CD4-positive, alpha-beta T cell treated with Interleukin-15 for 1 hour (primary cell): ENCODE measurements at regions not wholly inside any gene's neighbourhood (a gene's known extent, or its start where the extent isn't known, plus 50 kb on each side); places are given as distances from the start of the nearest gene placed in this dataset.
"Not testable (repeated sequence)": the region's sequence is repeated elsewhere in the genome, so short reads cannot be mapped to it uniquely, and the experiment has no call there.

Experiments
- DNase-seq: peaks from one replicate; pipeline ENCODE4 v3.0.0-alpha.2; 2020

- peak; percentile 32 for DNase-seq
These were observed 144.3 kb downstream of the CHIC2 start for GRCh38 chr4:53920116-53920515.

GRCh38 chr4:53919535-53919934 is 144.9 kb downstream of the CHIC2 start:
- DNase-seq = no peak

DNA sequence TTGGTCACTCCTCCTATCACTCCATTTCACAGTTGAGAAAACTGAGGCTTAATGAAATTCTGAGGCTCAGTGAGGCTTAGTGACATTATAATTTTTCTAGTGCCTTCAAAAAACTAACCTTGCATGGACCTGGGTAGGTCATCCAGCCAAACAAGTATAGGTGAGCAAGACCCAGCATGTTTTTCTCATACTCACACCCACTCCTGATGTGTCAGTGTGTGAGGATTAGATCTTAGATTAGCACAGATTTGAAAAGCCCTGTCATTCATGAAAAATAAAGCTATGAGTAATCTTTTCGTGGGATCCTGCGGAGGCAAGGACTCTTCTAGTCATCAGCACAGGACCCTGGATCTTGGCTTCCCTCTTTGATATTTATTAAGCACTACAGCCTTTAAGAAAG is 146.7 kb downstream of the CHIC2 start:
- DNase-seq = no peak

DNA sequence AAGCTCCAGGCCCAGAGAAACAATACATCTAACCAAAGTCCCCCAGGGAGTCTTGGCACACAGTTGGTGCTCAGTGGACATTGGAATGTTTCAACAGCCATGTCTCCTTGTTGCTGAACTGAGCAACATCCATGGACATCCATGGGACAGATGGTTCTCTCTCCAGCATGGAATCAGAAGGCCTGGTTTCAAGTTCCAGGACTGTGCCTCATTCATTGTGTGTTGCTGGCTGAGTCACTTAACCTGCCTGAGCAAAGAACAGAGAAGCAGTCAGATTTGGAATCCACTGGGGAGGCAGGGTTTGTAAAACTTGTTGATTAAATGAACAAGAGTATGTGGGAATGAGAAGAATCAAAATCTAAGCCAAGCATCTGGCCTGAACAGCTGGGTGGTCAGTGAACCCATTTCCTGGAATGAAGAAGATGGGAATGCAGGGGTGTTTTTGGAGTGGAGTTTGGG is 147.9 kb downstream of the CHIC2 start:
- DNase-seq = no peak

DNA sequence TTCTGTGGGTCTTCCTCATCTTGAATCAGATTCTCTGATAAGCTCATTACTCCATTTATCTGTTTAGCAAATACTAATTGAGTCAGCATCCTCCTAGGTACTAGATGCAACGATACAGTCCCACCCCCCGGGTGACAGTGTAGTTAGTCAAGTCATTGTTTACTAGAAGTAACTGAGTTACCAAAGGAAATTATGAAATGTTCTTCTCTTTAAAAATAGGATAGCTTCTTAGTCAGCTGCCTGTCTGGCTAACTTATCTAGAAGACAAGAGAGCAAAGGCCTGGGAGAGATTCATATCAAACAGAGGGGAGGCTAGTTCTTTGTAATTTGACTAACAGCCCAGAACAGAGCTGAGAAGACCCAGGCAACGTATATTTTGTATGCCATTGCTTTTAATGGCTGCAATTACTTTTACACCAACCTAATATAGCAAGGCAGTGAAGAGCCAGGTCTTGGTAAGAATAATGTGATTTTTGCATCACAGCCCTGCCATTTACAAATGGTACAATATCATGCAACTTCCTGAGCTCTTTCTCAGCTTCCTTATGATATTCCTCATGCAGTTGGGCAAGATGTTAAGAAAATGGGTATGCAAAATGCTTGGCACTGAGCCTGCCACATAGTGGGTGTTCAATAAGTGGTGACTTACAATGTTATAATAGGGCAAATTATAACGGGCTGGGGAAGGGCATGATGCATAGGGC is 149.9 kb downstream of the CHIC2 start:
- peak; percentile 52 for DNase-seq

DNA sequence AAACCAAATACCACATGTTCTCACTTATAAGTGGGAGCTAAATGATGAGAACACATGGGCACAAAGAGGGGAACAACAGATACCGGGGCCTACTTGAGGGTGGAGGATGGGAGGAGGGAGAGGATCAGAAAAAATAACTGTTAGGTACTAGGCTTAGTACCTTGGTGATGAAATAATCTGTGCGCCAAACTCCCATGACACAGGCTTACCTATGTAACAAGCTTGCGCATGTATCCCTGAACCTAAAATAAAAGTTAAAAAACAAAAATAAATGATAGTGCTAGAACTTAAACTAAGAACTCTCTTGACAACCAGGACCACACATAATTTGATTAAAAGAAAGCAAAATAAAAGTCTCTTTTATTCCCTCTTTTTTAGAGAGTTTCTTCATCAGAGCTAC is 150.6 kb downstream of the CHIC2 start:
- DNase-seq = no peak

- no peak for DNase-seq
These were observed 151.5 kb downstream of the CHIC2 start for GRCh38 chr4:53912766-53913497.

DNA sequence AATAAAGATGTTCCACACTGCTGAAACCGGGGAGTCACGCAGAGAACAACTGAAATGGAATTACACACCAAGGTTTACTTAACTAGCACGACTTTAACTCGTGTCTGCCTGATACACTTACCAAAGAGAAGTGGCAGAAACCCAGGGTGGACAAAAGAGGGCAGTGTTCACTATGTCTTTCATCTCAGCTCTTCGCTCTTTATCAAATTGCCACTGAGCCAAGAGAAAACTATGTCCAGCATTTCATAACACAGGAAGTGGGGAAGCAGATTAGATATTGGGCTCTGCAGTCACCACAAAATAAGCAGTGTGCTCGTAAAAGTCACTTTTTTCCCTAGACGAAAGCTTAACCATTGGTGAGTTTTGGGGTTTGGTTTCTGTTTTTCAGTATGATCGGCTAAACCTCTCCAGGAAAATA is 155.7 kb downstream of the CHIC2 start:
- DNase-seq = no peak

DNA sequence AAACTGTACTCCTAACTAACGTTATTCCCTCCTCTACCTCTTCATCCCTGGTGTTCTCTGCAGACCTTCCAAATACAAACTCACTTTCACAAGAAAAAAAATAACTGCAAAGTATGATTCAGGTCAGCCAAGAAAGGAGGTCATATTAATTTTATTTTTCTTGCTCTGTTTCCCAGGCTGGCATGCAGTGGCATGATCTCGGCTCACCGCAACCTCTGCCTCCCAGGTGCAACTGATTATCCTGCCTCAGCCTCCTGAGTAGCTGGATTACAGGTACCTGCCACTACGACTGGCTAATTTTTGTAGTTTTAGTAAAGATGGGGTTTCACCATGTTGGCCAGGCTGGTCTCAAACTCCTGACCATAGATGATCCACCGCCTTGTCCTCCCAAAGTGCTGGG is 156.6 kb downstream of the CHIC2 start:
- no peak for DNase-seq

- no peak for DNase-seq
These were observed 157.7 kb downstream of the CHIC2 start for GRCh38 chr4:53906606-53907190.

DNA sequence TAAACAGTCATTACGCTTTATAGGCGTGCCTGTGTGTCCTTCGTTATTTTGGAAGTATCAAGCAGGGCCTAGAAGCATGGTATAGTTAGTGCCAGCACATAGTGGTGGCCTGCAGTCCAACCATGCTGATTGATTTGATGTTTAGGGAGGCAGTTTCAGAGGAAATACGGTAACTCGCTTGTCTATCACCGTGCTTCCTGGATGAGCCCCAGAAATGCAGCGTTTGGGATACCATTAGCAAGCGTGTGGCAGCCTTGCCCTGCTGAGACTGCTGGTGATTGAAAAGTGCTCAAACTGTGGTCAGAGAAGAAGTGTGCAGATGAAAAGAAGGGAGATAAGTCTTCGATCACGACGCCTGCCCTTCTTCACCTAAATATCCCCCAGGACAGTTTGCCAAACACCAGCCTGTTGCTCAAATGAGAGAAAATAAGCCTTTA is 158.4 kb downstream of the CHIC2 start:
- no peak for DNase-seq

- no peak for DNase-seq
These were observed 159.0 kb downstream of the CHIC2 start for GRCh38 chr4:53905276-53905940.

DNA sequence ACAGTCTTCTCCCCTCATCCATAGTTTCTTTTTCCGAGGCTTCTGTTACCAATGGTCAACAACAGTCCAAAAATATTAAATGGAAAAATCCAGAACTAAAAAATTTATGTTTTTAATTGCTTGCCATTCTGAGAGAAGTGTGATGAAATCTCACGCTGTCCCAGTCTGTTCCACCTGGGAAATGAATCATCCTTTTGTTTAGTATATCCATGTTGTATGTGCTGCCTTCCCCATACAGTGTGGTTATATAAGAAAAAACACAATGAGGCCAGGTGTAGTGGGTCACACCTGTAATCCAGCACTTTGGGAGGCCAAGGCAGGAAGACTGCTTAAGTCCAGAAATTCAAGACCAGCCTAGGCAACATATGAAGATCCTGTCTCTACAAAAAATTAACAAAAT is 161.6 kb downstream of the CHIC2 start:
- no peak for DNase-seq

DNA sequence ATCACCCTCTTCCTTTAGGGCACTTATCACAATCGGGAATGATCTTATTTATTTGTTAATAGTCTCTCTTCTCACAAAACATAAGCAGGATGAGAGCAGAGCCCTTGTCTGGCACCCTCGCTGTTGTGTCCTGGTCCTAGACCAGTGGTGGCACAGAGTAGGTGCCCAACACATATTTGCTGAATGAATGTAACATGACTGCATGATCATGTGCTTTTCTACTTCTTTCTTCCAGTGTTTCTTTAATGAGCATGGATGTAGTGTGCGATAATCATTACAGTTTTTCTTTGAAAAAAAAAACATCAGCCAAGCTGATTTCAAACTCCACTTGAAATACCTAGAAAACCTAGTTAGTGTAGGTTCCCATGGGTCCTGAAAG is 164.1 kb downstream of the CHIC2 start:
- no peak for DNase-seq

DNA sequence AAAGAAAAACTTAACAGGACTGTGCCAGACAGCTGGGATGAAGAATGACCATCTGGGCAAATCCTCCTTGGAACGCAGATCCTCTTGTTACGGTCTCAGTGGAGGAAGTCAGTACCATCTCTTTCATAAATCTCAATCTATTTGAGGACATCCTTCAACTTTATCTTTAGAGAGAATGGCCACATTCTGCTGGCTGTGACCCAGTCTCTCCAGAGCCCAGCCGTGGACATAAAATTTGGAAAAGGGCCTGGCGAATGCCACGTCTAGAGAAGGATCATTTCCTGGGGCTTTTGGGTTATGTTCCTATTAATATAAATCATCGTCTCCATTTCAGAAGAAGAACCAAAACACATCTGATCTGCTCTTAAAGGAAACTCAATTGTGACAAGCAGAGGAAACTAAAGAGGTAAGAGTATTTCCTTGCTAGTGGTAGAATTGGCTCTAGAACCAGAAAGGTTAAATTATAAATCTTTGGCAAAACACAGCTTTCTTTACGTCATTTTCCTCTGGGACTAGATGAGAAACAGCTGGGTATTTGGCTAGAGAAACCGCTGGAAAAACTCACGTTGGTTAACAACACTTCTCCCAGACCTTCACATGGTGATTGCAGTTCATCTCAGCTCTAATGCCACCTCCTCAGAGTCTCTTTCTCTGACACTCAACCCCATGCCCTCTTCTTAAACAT is 164.7 kb downstream of the CHIC2 start:
- DNase-seq = no peak

GRCh38 chr4:53895137-53895536 is 169.3 kb downstream of the CHIC2 start:
- no peak for DNase-seq

GRCh38 chr4:53890461-53890860 is 173.9 kb downstream of the CHIC2 start:
- no peak for DNase-seq

- no peak for DNase-seq
These were observed 174.9 kb downstream of the CHIC2 start for GRCh38 chr4:53889326-53890055.

- DNase-seq = no peak
These were observed 178.3 kb downstream of the CHIC2 start for GRCh38 chr4:53886090-53886489.

DNA sequence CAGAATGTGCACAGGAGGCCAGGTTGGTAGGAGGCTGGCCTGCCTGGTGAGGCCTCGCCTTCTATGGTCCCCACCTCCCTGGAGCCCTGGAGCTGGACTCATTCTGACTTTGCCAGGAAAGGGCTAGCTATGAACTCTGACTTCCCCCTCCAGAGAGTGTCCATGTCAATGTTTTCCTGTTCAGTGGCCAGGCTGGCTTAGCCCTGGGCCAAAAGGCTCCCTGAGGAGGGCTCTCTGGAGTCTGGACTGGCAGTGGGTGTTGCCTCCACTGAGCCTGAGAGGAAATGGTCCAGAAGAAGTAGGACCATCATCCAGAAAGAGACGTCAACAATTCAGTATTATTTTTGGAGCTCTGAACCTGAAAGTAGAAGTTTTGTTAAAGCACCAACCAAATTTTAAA is 178.7 kb downstream of the CHIC2 start:
- no peak for DNase-seq

- DNase-seq = not testable (repeated sequence)
These were observed 187.3 kb downstream of the CHIC2 start for GRCh38 chr4:53877096-53877495.

DNA sequence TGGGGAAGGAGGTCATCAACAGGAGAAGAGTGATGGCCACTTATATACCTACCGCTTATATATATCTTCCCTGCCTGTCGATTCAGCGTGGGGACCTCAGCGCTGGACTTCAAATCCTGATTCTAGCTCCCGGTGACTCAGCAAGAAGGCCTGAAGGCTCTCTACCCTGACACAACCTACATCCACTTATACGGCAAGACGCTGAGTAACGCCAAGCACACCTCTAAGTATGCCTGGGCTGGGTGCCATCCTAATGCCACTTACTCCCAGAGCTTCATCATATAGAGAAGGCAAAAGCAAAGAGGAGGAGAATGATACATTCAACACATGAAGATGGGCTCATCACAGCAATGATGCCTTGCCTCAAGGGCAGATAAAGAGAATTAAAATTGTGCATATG is 198.3 kb downstream of the CHIC2 start:
- DNase-seq = no peak
